ENCODE measurements at regions not wholly inside any gene's neighbourhood (a gene's known extent, or its start where the extent isn't known, plus 50 kb on each side); places are given as distances from the start of the nearest gene placed in this dataset.
"Not testable (repeated sequence)": the region's sequence is repeated elsewhere in the genome, so short reads cannot be mapped to it uniquely, and the experiment has no call there.

- no peaks in the 10 kb centered on the region for H3K36me3 Mint-ChIP-seq
- no peaks in the 10 kb centered on the region for H3K9me3 Mint-ChIP-seq
- DNase-seq (ENCODE audit: low spot score in 2 of 2) (no peak), ATAC-seq (ENCODE audit: low read depth) (no peak)
- no peak overlapping the region for H3K27ac Mint-ChIP-seq
- no peak overlapping the region for H3K4me3 Mint-ChIP-seq
- no peaks in the 10 kb centered on the region for H3K27me3 Mint-ChIP-seq
- peaks cover 12% of the 10 kb centered on the region for H3K4me1 Mint-ChIP-seq
Measured at GRCh38 chr5:39661026-39661779, 236.4 kb upstream of the DAB2 start.

DNA sequence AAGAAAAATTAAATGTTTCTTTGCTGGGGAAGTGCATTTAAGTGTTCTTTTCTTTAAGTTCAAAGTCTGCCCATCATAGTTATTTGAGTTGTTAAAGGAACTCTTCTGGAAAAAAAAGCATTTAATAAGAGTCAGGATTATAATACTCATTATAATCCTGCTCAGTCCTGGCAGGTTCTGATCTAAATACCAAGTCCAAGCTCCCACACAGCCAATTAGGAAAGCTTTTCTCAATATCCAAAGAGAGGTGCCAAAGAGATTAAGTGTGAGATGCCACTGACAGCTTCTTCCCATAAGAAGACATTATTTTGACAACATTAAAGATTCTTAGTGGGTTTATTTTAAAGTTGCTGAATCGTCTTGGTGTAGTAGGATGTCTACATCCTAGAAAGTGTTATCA, 235.2 kb upstream of the DAB2 start:
- Mint-ChIP-seq H3K27ac (no peak overlapping the region), H3K27me3 (no peaks in the 10 kb centered on the region), H3K36me3 (no peaks in the 10 kb centered on the region), H3K9me3 (no peaks in the 10 kb centered on the region), H3K4me3 (no peak overlapping the region), H3K4me1 (peaks cover 12% of the 10 kb centered on the region)
- DNase-seq (ENCODE audit: low spot score in 2 of 2) (no peak), ATAC-seq (ENCODE audit: low read depth) (no peak)

- Mint-ChIP-seq H3K36me3 (no peaks in the 10 kb centered on the region), H3K27ac (no peak overlapping the region), H3K9me3 (no peaks in the 10 kb centered on the region), H3K4me3 (no peak overlapping the region), H3K4me1 (peaks cover 12% of the 10 kb centered on the region), H3K27me3 (no peaks in the 10 kb centered on the region)
- DNase-seq (ENCODE audit: low spot score in 2 of 2): no peak
- ATAC-seq (ENCODE audit: low read depth): no peak
Measured at GRCh38 chr5:39658866-39659265, 234.1 kb upstream of the DAB2 start.

DNA sequence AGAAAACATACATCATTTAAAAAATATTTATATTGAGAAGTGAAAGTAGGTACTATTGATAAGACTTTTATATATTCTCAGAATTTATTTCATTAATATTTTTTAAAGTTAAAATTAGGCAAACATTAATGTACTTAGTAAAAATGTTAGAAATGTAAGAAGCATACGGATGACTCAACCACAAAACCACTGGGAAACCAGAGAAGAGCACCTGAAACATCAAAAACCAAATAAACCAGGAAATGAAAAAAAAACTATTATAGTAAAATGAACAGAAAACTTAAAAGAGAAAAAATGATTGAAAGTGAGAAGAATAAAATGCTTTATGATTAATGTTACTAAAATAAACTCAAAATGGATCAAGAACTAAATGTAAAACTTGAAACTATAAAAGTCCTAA, 233.2 kb upstream of the DAB2 start:
- ATAC-seq (ENCODE audit: low read depth) (no peak), DNase-seq (ENCODE audit: low spot score in 2 of 2) (no peak)
- no peak overlapping the region for H3K4me3 Mint-ChIP-seq
- no peak overlapping the region for H3K27ac Mint-ChIP-seq
- H3K27me3 Mint-ChIP-seq: no peaks in the 10 kb centered on the region
- no peaks in the 10 kb centered on the region for H3K9me3 Mint-ChIP-seq
- H3K36me3 Mint-ChIP-seq: no peaks in the 10 kb centered on the region
- H3K4me1 Mint-ChIP-seq: peaks cover 12% of the 10 kb centered on the region

- H3K4me3 Mint-ChIP-seq: no peak overlapping the region
- DNase-seq (ENCODE audit: low spot score in 2 of 2) (no peak), ATAC-seq (ENCODE audit: low read depth) (no peak)
Measured at GRCh38 chr5:39656600-39656999, 231.8 kb upstream of the DAB2 start.

GRCh38 chr5:39654715-39655114, 229.9 kb upstream of the DAB2 start:
- Mint-ChIP-seq H3K27ac (no peak overlapping the region), H3K4me1 (peaks cover 5% of the 10 kb centered on the region), H3K36me3 (no peaks in the 10 kb centered on the region), H3K27me3 (no peaks in the 10 kb centered on the region), H3K9me3 (no peaks in the 10 kb centered on the region), H3K4me3 (no peak overlapping the region)
- DNase-seq (ENCODE audit: low spot score in 2 of 2) (no peak), ATAC-seq (ENCODE audit: low read depth) (no peak)

More at GRCh38 chr5:39656600-39656999, 231.8 kb upstream of the DAB2 start:
- Mint-ChIP-seq H3K9me3 (no peaks in the 10 kb centered on the region), H3K4me1 (peaks cover 12% of the 10 kb centered on the region), H3K27ac (no peak overlapping the region), H3K27me3 (no peaks in the 10 kb centered on the region), H3K36me3 (no peaks in the 10 kb centered on the region)

- not testable (repeated sequence) for H3K36me3 Mint-ChIP-seq; H3K4me1 Mint-ChIP-seq; H3K4me3 Mint-ChIP-seq; H3K27me3 Mint-ChIP-seq; DNase-seq (ENCODE audit: low spot score in 2 of 2); H3K9me3 Mint-ChIP-seq; H3K27ac Mint-ChIP-seq; ATAC-seq (ENCODE audit: low read depth)
Measured at GRCh38 chr5:39652481-39652880, 227.7 kb upstream of the DAB2 start.

- Mint-ChIP-seq H3K36me3 (no peaks in the 10 kb centered on the region), H3K27ac (no peak overlapping the region), H3K27me3 (no peaks in the 10 kb centered on the region), H3K9me3 (no peaks in the 10 kb centered on the region), H3K4me3 (no peak overlapping the region), H3K4me1 (no peaks in the 10 kb centered on the region)
- DNase-seq (ENCODE audit: low spot score in 2 of 2) (no peak), ATAC-seq (ENCODE audit: low read depth) (no peak)
Measured at GRCh38 chr5:39652036-39652435, 227.3 kb upstream of the DAB2 start.

DNA sequence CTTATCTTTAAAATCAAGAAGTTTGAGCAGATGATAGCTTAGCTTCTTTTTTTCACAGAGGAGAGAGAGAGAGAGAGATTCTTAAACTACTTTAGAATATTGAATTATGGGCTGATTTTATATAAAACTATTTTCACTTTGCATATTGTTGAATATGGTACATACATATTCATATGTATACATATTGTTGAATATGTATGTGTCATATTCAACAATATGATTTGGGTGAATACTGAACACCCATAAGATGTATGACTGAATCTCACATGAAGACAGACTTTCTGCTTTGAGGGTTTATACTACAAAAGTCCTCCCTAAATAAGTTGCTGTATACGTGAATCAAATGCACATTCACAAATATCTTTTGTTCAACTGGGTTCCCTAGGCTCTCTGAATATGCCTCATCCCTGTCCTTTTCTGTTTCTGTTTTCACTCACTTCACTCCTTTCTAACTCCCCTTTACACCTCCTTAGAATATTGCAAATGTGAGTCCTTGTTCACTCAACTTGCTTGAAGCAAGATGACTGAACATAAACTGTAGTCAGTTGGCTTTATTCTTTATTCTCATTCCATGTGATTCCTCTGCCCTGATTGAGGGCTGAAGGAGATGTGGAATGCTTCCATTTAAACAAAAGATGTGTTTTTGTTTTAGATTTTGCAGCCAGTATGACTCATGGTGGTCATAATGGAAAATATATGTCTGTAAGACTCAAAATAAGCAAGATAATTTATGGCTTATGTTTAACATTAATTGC, 225.4 kb upstream of the DAB2 start:
- H3K36me3 Mint-ChIP-seq: no peaks in the 10 kb centered on the region
- ATAC-seq (ENCODE audit: low read depth): no peak
- no peak overlapping the region for H3K27ac Mint-ChIP-seq
- H3K27me3 Mint-ChIP-seq: no peaks in the 10 kb centered on the region
- no peak for DNase-seq (ENCODE audit: low spot score in 2 of 2)
- H3K4me1 Mint-ChIP-seq: no peaks in the 10 kb centered on the region
- no peaks in the 10 kb centered on the region for H3K9me3 Mint-ChIP-seq
- H3K4me3 Mint-ChIP-seq: no peak overlapping the region

DNA sequence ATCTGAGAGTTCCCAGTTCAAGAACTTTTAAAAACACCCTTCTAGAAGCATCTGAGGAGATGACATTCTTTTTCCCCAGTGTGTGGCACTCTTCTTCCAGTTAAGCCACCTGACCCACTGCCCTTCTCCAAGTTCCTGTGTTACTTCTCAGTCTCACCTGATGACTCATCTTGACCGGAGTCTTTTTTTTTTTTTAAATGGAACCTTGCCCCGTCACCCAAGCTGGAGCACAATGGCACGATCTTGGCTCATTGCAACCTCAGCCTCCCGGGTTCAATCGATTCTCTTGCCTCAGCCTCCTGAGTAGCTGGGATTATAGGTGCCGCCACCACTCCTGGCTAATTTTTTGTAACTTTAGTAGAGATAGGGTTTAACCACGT, 224.1 kb upstream of the DAB2 start:
- Mint-ChIP-seq H3K27me3 (no peaks in the 10 kb centered on the region), H3K9me3 (no peaks in the 10 kb centered on the region), H3K36me3 (no peaks in the 10 kb centered on the region), H3K4me1 (no peaks in the 10 kb centered on the region), H3K4me3 (no peak overlapping the region), H3K27ac (no peak overlapping the region)
- DNase-seq (ENCODE audit: low spot score in 2 of 2): no peak
- ATAC-seq (ENCODE audit: low read depth): no peak

DNA sequence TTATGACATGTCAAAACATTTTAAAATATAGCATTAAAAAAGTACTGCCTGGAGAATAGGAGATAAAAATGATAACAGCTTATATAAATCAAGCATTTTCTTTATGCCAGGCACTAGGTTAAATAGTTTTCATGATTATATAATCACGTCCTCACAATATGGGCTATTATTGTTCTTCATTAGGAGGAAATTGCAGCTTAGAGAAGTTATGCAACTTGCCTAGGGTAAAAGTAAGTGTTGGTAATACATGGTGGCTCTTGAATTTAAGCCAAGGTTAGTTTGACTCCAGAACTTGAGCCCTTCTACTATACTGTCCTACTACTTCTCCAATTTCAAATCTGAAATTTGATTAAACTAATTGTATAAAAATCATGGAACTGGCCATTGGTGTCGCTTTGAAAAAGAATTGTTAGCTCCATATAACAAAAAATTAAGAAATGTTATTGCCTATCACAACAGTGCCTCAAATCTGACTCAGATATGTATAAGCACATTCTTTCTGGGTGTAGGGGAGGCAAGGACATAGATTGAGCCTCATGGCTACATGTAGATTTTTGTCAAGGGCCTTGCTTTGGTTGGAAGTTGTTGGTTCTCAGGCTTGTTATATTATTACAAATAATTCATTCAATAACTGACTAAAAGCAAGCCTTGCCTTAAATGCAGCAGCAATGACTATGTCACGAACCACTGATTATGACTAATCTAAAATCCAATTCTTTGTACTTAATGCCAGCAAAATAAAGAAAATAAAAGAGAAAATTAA, 223.5 kb upstream of the DAB2 start:
- Mint-ChIP-seq H3K27ac (no peak overlapping the region), H3K36me3 (no peaks in the 10 kb centered on the region), H3K27me3 (no peaks in the 10 kb centered on the region), H3K4me3 (no peak overlapping the region), H3K9me3 (no peaks in the 10 kb centered on the region), H3K4me1 (no peaks in the 10 kb centered on the region)
- no peak for ATAC-seq (ENCODE audit: low read depth)
- no peak for DNase-seq (ENCODE audit: low spot score in 2 of 2)

GRCh38 chr5:39640552-39640951, 215.8 kb upstream of the DAB2 start:
- no peak for DNase-seq (ENCODE audit: low spot score in 2 of 2)
- H3K27ac Mint-ChIP-seq: no peak overlapping the region
- no peaks in the 10 kb centered on the region for H3K27me3 Mint-ChIP-seq
- no peaks in the 10 kb centered on the region for H3K9me3 Mint-ChIP-seq
- no peaks in the 10 kb centered on the region for H3K36me3 Mint-ChIP-seq
- H3K4me3 Mint-ChIP-seq: no peak overlapping the region
- no peak for ATAC-seq (ENCODE audit: low read depth)
- no peaks in the 10 kb centered on the region for H3K4me1 Mint-ChIP-seq

- Mint-ChIP-seq H3K4me3 (no peak overlapping the region), H3K27me3 (no peaks in the 10 kb centered on the region), H3K27ac (no peak overlapping the region), H3K4me1 (no peaks in the 10 kb centered on the region), H3K36me3 (no peaks in the 10 kb centered on the region), H3K9me3 (no peaks in the 10 kb centered on the region)
- DNase-seq (ENCODE audit: low spot score in 2 of 2) (no peak), ATAC-seq (ENCODE audit: low read depth) (no peak)
Measured at GRCh38 chr5:39639618-39640089, 214.9 kb upstream of the DAB2 start.

GRCh38 chr5:39638813-39639212, 214.0 kb upstream of the DAB2 start:
- H3K36me3 Mint-ChIP-seq: no peaks in the 10 kb centered on the region
- ATAC-seq (ENCODE audit: low read depth): no peak
- no peaks in the 10 kb centered on the region for H3K4me1 Mint-ChIP-seq
- no peak for DNase-seq (ENCODE audit: low spot score in 2 of 2)
- H3K27ac Mint-ChIP-seq: no peak overlapping the region
- H3K27me3 Mint-ChIP-seq: no peaks in the 10 kb centered on the region
- H3K9me3 Mint-ChIP-seq: no peaks in the 10 kb centered on the region
- H3K4me3 Mint-ChIP-seq: no peak overlapping the region

All from memory B cell (primary cell).